Fibroblast of lung (primary cell): ENCODE measurements at regions not wholly inside any gene's neighbourhood (a gene's known extent, or its start where the extent isn't known, plus 50 kb on each side); places are given as distances from the start of the nearest gene placed in this dataset.

Experiments
- DNase-seq, 2 donors: peaks; one replicate each; pipeline versions ENCODE4 v3.0.0 to v3.0.0-alpha.2; 2010; ENCODE audit warnings: low read depth in 2 of 2
- H2AFZ ChIP-seq: 2 replicates; pipeline ENCODE4 v1.5.1; 2012; ENCODE audit warnings: low read length, control low read depth, inconsistent platforms
- H3K27ac ChIP-seq: 2 replicates; pipeline ENCODE4 v1.5.1; 2011; ENCODE audit warnings: low read length, control low read depth; ENCODE audit not compliant: insufficient read depth
- H3K27me3 ChIP-seq: 2 replicates; pipeline ENCODE4 v1.5.1; 2011; ENCODE audit warnings: mild to moderate bottlenecking, low read length; ENCODE audit not compliant: control insufficient read depth, insufficient read depth
- H3K36me3 ChIP-seq: 2 replicates; pipeline ENCODE4 v1.5.1; 2011; ENCODE audit warnings: low read length; ENCODE audit not compliant: control insufficient read depth, insufficient read depth
- H3K4me1 ChIP-seq: 2 replicates; pipeline ENCODE4 v1.5.1; 2011; ENCODE audit warnings: low read length; ENCODE audit not compliant: control insufficient read depth, insufficient read depth; ENCODE audit errors: extremely low read depth
- H3K4me2 ChIP-seq: 2 replicates; pipeline ENCODE4 v1.5.1; 2011; ENCODE audit warnings: low read length, control low read depth; ENCODE audit not compliant: insufficient read depth; ENCODE audit errors: extremely low read depth
- H3K4me3 ChIP-seq, 4 experiments: fragments of 200-600 bp in 1 of 4; sonication (generic) in 1 of 4; replicated peaks in 1 of 4; 2 replicates each; pipeline ENCODE4 v1.5.1; 2011 to 2016; ENCODE audit warnings: low read length in 4 of 4, low read depth in 3 of 4, mild to moderate bottlenecking in 3 of 4, control low read depth in 2 of 4, inconsistent platforms in 1 of 4, mixed read lengths in 1 of 4; ENCODE audit not compliant: insufficient read depth in 1 of 4; ENCODE audit errors: control extremely low read depth in 1 of 4
- H3K79me2 ChIP-seq: 2 replicates; pipeline ENCODE4 v1.5.1; 2012; ENCODE audit warnings: mild to moderate bottlenecking, low read length, inconsistent platforms; ENCODE audit not compliant: control insufficient read depth, insufficient read depth
- H3K9ac ChIP-seq: 2 replicates; pipeline ENCODE4 v1.5.1; 2011; ENCODE audit warnings: mild to moderate bottlenecking, low read length, control low read depth; ENCODE audit not compliant: insufficient read depth
- H3K9me3 ChIP-seq: 2 replicates; pipeline ENCODE4 v1.5.1; 2012; ENCODE audit warnings: low read depth, low read length; ENCODE audit not compliant: control insufficient read depth, insufficient read depth
- H4K20me1 ChIP-seq: 2 replicates; pipeline ENCODE4 v1.5.1; 2011; ENCODE audit warnings: low read length; ENCODE audit not compliant: control insufficient read depth, insufficient read depth; ENCODE audit errors: extremely low read depth
- CTCF ChIP-seq, 2 donors: IDR thresholded peaks in 1 of 2; conservative IDR thresholded peaks in 1 of 2; 1 replicate in 1 of 2; 2 replicates in 1 of 2; pipeline ENCODE4 v1.5.1; 2011 to 2012; ENCODE audit warnings: low read length in 2 of 2, control low read depth in 1 of 2, inconsistent platforms in 1 of 2, low read depth in 1 of 2, mild to moderate bottlenecking in 1 of 2
- EZH2 ChIP-seq: IDR thresholded peaks from 2 replicates; pipeline ENCODE4 v1.5.1; 2012; ENCODE audit warnings: low read length, control low read depth, mild to moderate bottlenecking; ENCODE audit errors: missing control alignments

- Histone ChIP-seq H3K4me3 (no peak overlapping the region), H4K20me1 (no peaks in the 10 kb centered on the region), H3K4me1 (no peaks in the 10 kb centered on the region), H3K4me2 (no peak overlapping the region), H3K36me3 (no peaks in the 10 kb centered on the region), H3K27me3 (no peaks in the 10 kb centered on the region), H2AFZ (no peak overlapping the region), H3K9ac (no peak overlapping the region), H3K9me3 (no peaks in the 10 kb centered on the region), H3K79me2 (no peaks in the 10 kb centered on the region), H3K27ac (no peak overlapping the region)
- TF ChIP-seq CTCF (conservative IDR thresholded peaks at IDR 0.05 in 1 of 2, IDR thresholded peaks at IDR 0.05 in 1 of 2; ENCODE audit: low read depth in 1 of 2, low read length in 2 of 2) (no peak), EZH2 (no peak)
- DNase-seq, result no peak
Observed at GRCh38 chr13:53460796-53461195, 432.2 kb downstream of the OLFM4 start.

GRCh38 chr13:53463106-53463505, 434.5 kb downstream of the OLFM4 start:
- Histone ChIP-seq H3K79me2 (no peaks in the 10 kb centered on the region), H3K27me3 (no peaks in the 10 kb centered on the region), H3K9me3 (no peaks in the 10 kb centered on the region), H3K4me1 (no peaks in the 10 kb centered on the region), H4K20me1 (no peaks in the 10 kb centered on the region), H3K36me3 (no peaks in the 10 kb centered on the region), H3K4me3 (no peak overlapping the region), H3K27ac (no peak overlapping the region), H3K4me2 (no peak overlapping the region), H3K9ac (no peak overlapping the region), H2AFZ (no peak overlapping the region)
- no peak for DNase-seq
- TF ChIP-seq EZH2 (no peak), CTCF (conservative IDR thresholded peaks at IDR 0.05 in 1 of 2, IDR thresholded peaks at IDR 0.05 in 1 of 2; ENCODE audit: low read depth in 1 of 2, low read length in 2 of 2) (no peak)

- TF ChIP-seq EZH2 (no peak), CTCF (conservative IDR thresholded peaks at IDR 0.05 in 1 of 2, IDR thresholded peaks at IDR 0.05 in 1 of 2; ENCODE audit: low read depth in 1 of 2, low read length in 2 of 2) (no peak)
- H3K27ac ChIP-seq, result no peak overlapping the region
- H3K9ac ChIP-seq, result no peak overlapping the region
- no peaks in the 10 kb centered on the region for H3K36me3 ChIP-seq
- no peak overlapping the region for H3K4me3 ChIP-seq
- H3K4me2 ChIP-seq, result no peak overlapping the region
- H4K20me1 ChIP-seq, result no peaks in the 10 kb centered on the region
- no peaks in the 10 kb centered on the region for H3K4me1 ChIP-seq
- no peak for DNase-seq
- no peaks in the 10 kb centered on the region for H3K79me2 ChIP-seq
- no peak overlapping the region for H2AFZ ChIP-seq
- H3K27me3 ChIP-seq, result no peaks in the 10 kb centered on the region
- no peaks in the 10 kb centered on the region for H3K9me3 ChIP-seq
Observed at GRCh38 chr13:53466576-53466975, 438.0 kb downstream of the OLFM4 start.
